HepG2 (cell line): ENCODE measurements at regions not wholly inside any gene's neighbourhood (a gene's known extent, or its start where the extent isn't known, plus 50 kb on each side); places are given as distances from the start of the nearest gene placed in this dataset.

Source experiments
- ATAC-seq: fragments of 200-7000 bp; cut with Tn5 transposase; 3 replicates; pipeline ENCODE4 v1.9.1; 2020; ENCODE audit warnings: mild to moderate bottlenecking, moderate library complexity
- BruUV-seq: library from RNA; stranded (reverse); fragments of 400-500 nt; replicated peaks from 2 replicates; lab custom pipeline; 2021; lab: Mats Ljungman, UMichigan
- CTCF ChIA-PET: fragments of 300-600 bp; formaldehyde crosslinking; extraction: SDS; loops from one replicate; lab custom pipeline; 2021; ENCODE audit warnings: low total read pairs, inconsistent platforms, low intra/inter-chr PET ratio; lab: Yijun Ruan, JAX
- POLR2A ChIA-PET: fragments of 350-600 bp; sonication (Branson Sonifier 250); formaldehyde crosslinking; loops from one replicate; lab custom pipeline; 2020; ENCODE audit warnings: antibody characterized with exemption, inconsistent platforms; lab: Yijun Ruan, JAX
- DNase-seq: peaks from one replicate; pipeline ENCODE4 v3.0.0-alpha.2; 2015; ENCODE audit warnings: low spot score
- FAIRE-seq: peaks from 3 replicates; lab custom pipeline; 2011; peaks lifted over from hg19 to GRCh38; lab: Jason Lieb, UNC
- H2AFZ ChIP-seq: one replicate; pipeline ENCODE4 v1.6.1; 2011; ENCODE audit warnings: low read length, inconsistent platforms
- H3K27ac ChIP-seq: fragments of 300-600 bp; 3 replicates; pipeline ENCODE4 v1.8.0; 2011; ENCODE audit warnings: mixed run types, mild to moderate bottlenecking, mixed read lengths, low read length, inconsistent platforms; ENCODE audit not compliant: insufficient read depth; ENCODE audit errors: extremely low read length
- H3K27me3 ChIP-seq, 2 experiments: fragments of 200-600 bp in 1 of 2; 2 replicates in 1 of 2; 3 replicates in 1 of 2; pipeline versions ENCODE4 v1.6.0 to v1.8.0; 2011; ENCODE audit warnings: low read length in 2 of 2, mild to moderate bottlenecking in 2 of 2, moderate library complexity in 2 of 2, inconsistent platforms in 1 of 2; ENCODE audit not compliant: insufficient read depth in 2 of 2, control insufficient read depth in 1 of 2
- H3K36me3 ChIP-seq, 2 experiments: fragments of 200-600 bp in 1 of 2; replicated peaks in 1 of 2; 2 replicates in 1 of 2; 3 replicates in 1 of 2; pipeline versions ENCODE4 v1.5.1 to v1.8.0; 2011; ENCODE audit warnings: low read length in 2 of 2, inconsistent platforms in 1 of 2; ENCODE audit not compliant: insufficient read depth in 2 of 2, control insufficient read depth in 1 of 2
- H3K4me1 ChIP-seq: 2 replicates; pipeline ENCODE4 v1.5.1; 2012; ENCODE audit warnings: low read length, inconsistent platforms; ENCODE audit not compliant: insufficient read depth
- H3K4me2 ChIP-seq: 2 replicates; pipeline ENCODE4 v1.6.0; 2011; ENCODE audit warnings: low read depth, low read length, inconsistent platforms
- H3K4me3 ChIP-seq, 3 experiments: fragments of 200-600 bp in 1 of 3; sonication (generic), shearing (Covaris generic) in 1 of 3; replicated peaks in 1 of 3; 2 replicates each; pipeline ENCODE4 v1.5.1; 2011 to 2016; ENCODE audit warnings: low read length in 3 of 3, inconsistent platforms in 2 of 3, low read depth in 2 of 3, mild to moderate bottlenecking in 2 of 3, control low read depth in 1 of 3, mixed read lengths in 1 of 3; ENCODE audit not compliant: insufficient read depth in 1 of 3
- H3K79me2 ChIP-seq: one replicate; pipeline ENCODE4 v1.6.1; 2011; ENCODE audit warnings: low read length, inconsistent platforms; ENCODE audit not compliant: insufficient read depth
- H3K9ac ChIP-seq: 2 replicates; pipeline ENCODE4 v1.6.0; 2011; ENCODE audit warnings: mild to moderate bottlenecking, low read depth, low read length, inconsistent platforms; ENCODE audit not compliant: insufficient read depth
- H3K9me3 ChIP-seq: 2 replicates; pipeline ENCODE4 v1.5.1; 2012; ENCODE audit warnings: mild to moderate bottlenecking, low read length
- H4K20me1 ChIP-seq: 2 replicates; pipeline ENCODE4 v1.6.0; 2011; ENCODE audit warnings: inconsistent platforms, mild to moderate bottlenecking, low read length, moderate library complexity; ENCODE audit not compliant: insufficient read depth
- ARID2 ChIP-seq: sonication (generic); formaldehyde crosslinking; IDR thresholded peaks from 2 replicates; pipeline ENCODE4 v1.8.1; 2022; ENCODE audit warnings: mild to moderate bottlenecking, missing genetic modification reagents, borderline replicate concordance
- CBX1 ChIP-seq: IDR thresholded peaks from one replicate; pipeline ENCODE4 v1.6.1; 2016; ENCODE audit warnings: antibody characterized with exemption, low read depth
- EEA1 ChIP-seq: sonication (generic); formaldehyde crosslinking; IDR thresholded peaks from 2 replicates; pipeline ENCODE4 v1.5.1; 2020; ENCODE audit warnings: mild to moderate bottlenecking, missing genetic modification reagents, borderline replicate concordance
- EZH2 ChIP-seq: conservative IDR thresholded peaks from 2 replicates; pipeline ENCODE4 v1.6.1; 2012; ENCODE audit warnings: mild to moderate bottlenecking, low read depth, low read length, moderate library complexity
- IKZF4 ChIP-seq: sonication (generic); formaldehyde crosslinking; IDR thresholded peaks from 2 replicates; pipeline ENCODE4 v1.5.1; 2020; ENCODE audit warnings: borderline replicate concordance, mild to moderate bottlenecking, low read depth, missing genetic modification reagents; ENCODE audit errors: not compliant biosample characterization
- JARID2 ChIP-seq: sonication (generic); formaldehyde crosslinking; IDR thresholded peaks from 2 replicates; pipeline ENCODE4 v1.8.1; 2023; ENCODE audit warnings: missing genetic modification reagents, inconsistent platforms; ENCODE audit not compliant: insufficient replicate concordance
- LRRFIP1 ChIP-seq: sonication (generic); formaldehyde crosslinking; conservative IDR thresholded peaks from 2 replicates; pipeline ENCODE4 v1.4.0; 2020; ENCODE audit warnings: missing genetic modification reagents
- MXD3 ChIP-seq: IDR thresholded peaks from 2 replicates; pipeline ENCODE4 v1.6.1; 2016; ENCODE audit warnings: mild to moderate bottlenecking, missing biosample characterization, missing genetic modification reagents
- PAX8 ChIP-seq: sonication (generic); formaldehyde crosslinking; IDR thresholded peaks from 2 replicates; pipeline ENCODE4 v1.8.0; 2022; ENCODE audit warnings: mild to moderate bottlenecking, missing genetic modification reagents, borderline replicate concordance
- RELA ChIP-seq: sonication (generic); formaldehyde crosslinking; IDR thresholded peaks from 2 replicates; pipeline ENCODE4 v1.4.0; 2020; ENCODE audit warnings: missing genetic modification reagents
- TEAD3 ChIP-seq: optimal IDR thresholded peaks from 2 replicates; pipeline ENCODE3; 2016; ENCODE audit warnings: borderline replicate concordance
- ZFP1 ChIP-seq: IDR thresholded peaks from 2 replicates; pipeline ENCODE4 v1.6.1; 2016
- ZNF30 ChIP-seq: sonication (generic); formaldehyde crosslinking; IDR thresholded peaks from 2 replicates; pipeline ENCODE4 v1.5.0; 2020; ENCODE audit warnings: mild to moderate bottlenecking, missing genetic modification reagents
- ZNF550 ChIP-seq: sonication (generic); formaldehyde crosslinking; IDR thresholded peaks from 2 replicates; pipeline ENCODE4 v1.4.0; 2020; ENCODE audit warnings: mild to moderate bottlenecking, missing genetic modification reagents, borderline replicate concordance
- ZNF552 ChIP-seq: sonication (generic); formaldehyde crosslinking; IDR thresholded peaks from 2 replicates; pipeline ENCODE4 v1.9.0; 2022; ENCODE audit warnings: missing genetic modification reagents, mild to moderate bottlenecking, borderline replicate concordance
- WGBS: methylation state at CpG from one replicate; pipeline ENCODE4 v1.1.6; 2017; ENCODE audit warnings: low lambda C conversion rate; 5-methylcytosine and 5-hydroxymethylcytosine counted together
- in situ Hi-C: cut with HindIII; loops from 2 replicates; pipeline ENCODE4 v1.10.0; 2017; ENCODE audit warnings: low pct_unique_long_range_greater_than_20kb; ENCODE audit not compliant: extremely low pct_ligation_motif_present
- intact Hi-C: fragments of 100-400 bp; cut with micrococcal nuclease; formaldehyde crosslinking; loops from one replicate; pipeline ENCODE4 v1.10.0; 2022; ENCODE audit not compliant: unreplicated experiment

GRCh38 chr13:80074811-80075210, 266.1 kb downstream of the SPRY2 start:
- FAIRE-seq (no peak), DNase-seq (no peak)
- H3K4me3 ChIP-seq = no peak overlapping the region
- POLR2A ChIA-PET = no interaction called here
- peaks cover 6% of the 10 kb centered on the region; the same call in 1 of the 2 replicates for H3K9me3 ChIP-seq
- intact Hi-C loops = no loop called here
- CTCF ChIA-PET = no interaction called here
- H3K79me2 ChIP-seq = no peaks in the 10 kb centered on the region
- H2AFZ ChIP-seq = no peak overlapping the region
- no peaks in the 10 kb centered on the region for H3K36me3 ChIP-seq
- H3K9ac ChIP-seq = no peak overlapping the region
- WGBS = 28% methylated on average over 2 of the region's 4 CpGs
- H3K4me1 ChIP-seq = no peaks in the 10 kb centered on the region
- H4K20me1 ChIP-seq = no peaks in the 10 kb centered on the region
- H3K4me2 ChIP-seq = no peak overlapping the region
- TF ChIP-seq PAX8 (CRISPR knock-in tag) (no peak), ARID2 (CRISPR knock-in tag) (no peak), MXD3 (no peak), EZH2 (no peak)
- TF ChIP-seq, all 625 proteins: peak for 0
- no TSS peak for BruUV-seq
- no peak for ATAC-seq
- in situ Hi-C loops = no loop called here
- Histone ChIP-seq H3K27ac (no peak overlapping the region), H3K27me3 (no peaks in the 10 kb centered on the region)

- DNase-seq (no peak), ATAC-seq (no peak), FAIRE-seq (no peak)
- no peaks in the 10 kb centered on the region for H3K4me1 ChIP-seq
- in situ Hi-C loops (no loop called here), intact Hi-C loops (no loop called here)
- H3K4me3 ChIP-seq = no peak overlapping the region
- H3K79me2 ChIP-seq = no peaks in the 10 kb centered on the region
- no peak overlapping the region for H3K27ac ChIP-seq
- H2AFZ ChIP-seq = no peak overlapping the region
- no peak overlapping the region for H3K9ac ChIP-seq
- no peaks in the 10 kb centered on the region for H3K36me3 ChIP-seq
- POLR2A ChIA-PET = no interaction called here
- no peak overlapping the region for H3K4me2 ChIP-seq
- WGBS = 33% methylated on average over 12 of the region's 13 CpGs
- CTCF ChIA-PET = no interaction called here
- no peaks in the 10 kb centered on the region for H4K20me1 ChIP-seq
- no TSS peak for BruUV-seq
- H3K9me3 ChIP-seq = peaks cover 7% of the 10 kb centered on the region; the same call in 1 of the 2 replicates
- TF ChIP-seq LRRFIP1 (CRISPR knock-in tag) (no peak), JARID2 (no peak), ZFP1 (CRISPR knock-in tag) (no peak), ZNF550 (CRISPR knock-in tag) (no peak), ZNF30 (no peak), RELA (no peak), CBX1 (no peak), ZNF552 (CRISPR knock-in tag) (no peak), TEAD3 (CRISPR knock-in tag) (no peak), IKZF4 (CRISPR knock-in tag) (no peak), EEA1 (no peak)
- no peaks in the 10 kb centered on the region for H3K27me3 ChIP-seq
Measured at GRCh38 chr13:80074143-80074752, 266.7 kb downstream of the SPRY2 start.
